Karpas-422 (cell line): ENCODE measurements at regions not wholly inside any gene's neighbourhood (a gene's known extent, or its start where the extent isn't known, plus 50 kb on each side); places are given as distances from the start of the nearest gene placed in this dataset.

Source experiments
- DNase-seq: peaks from one replicate; pipeline ENCODE4 v3.0.0-alpha.2; 2015
- H2AFZ ChIP-seq: fragments of 200-600 bp; sonication (generic); 2 replicates; pipeline ENCODE4 v1.6.1; 2014; ENCODE audit warnings: antibody characterized with exemption, low read length, mixed read lengths
- H3K27ac ChIP-seq: fragments of 200-600 bp; sonication (generic); 2 replicates; pipeline ENCODE4 v1.5.1; 2014; ENCODE audit warnings: mild to moderate bottlenecking, low read length, moderate library complexity
- H3K27me3 ChIP-seq: fragments of 200-600 bp; sonication (generic); 2 replicates; pipeline ENCODE4 v1.6.1; 2014; ENCODE audit warnings: low read length, mixed read lengths
- H3K36me3 ChIP-seq: fragments of 200-600 bp; sonication (generic); 2 replicates; pipeline ENCODE4 v1.6.1; 2014; ENCODE audit warnings: low read length, mixed read lengths; ENCODE audit not compliant: insufficient read depth
- H3K4me1 ChIP-seq: fragments of 200-600 bp; sonication (generic); 2 replicates; pipeline ENCODE4 v1.6.1; 2014; ENCODE audit warnings: mild to moderate bottlenecking, low read length, mixed read lengths
- H3K4me2 ChIP-seq: fragments of 200-600 bp; sonication (generic); 2 replicates; pipeline ENCODE4 v1.6.1; 2014; ENCODE audit warnings: low read length, low read depth, mild to moderate bottlenecking; ENCODE audit not compliant: poor library complexity, severe bottlenecking
- H3K4me3 ChIP-seq: fragments of 200-600 bp; sonication (generic); 2 replicates; pipeline ENCODE4 v1.5.1; 2014; ENCODE audit warnings: mild to moderate bottlenecking, antibody characterized with exemption, low read length, mixed read lengths
- H3K79me2 ChIP-seq: fragments of 200-600 bp; sonication (generic); 2 replicates; pipeline ENCODE4 v1.6.1; 2014; ENCODE audit warnings: mild to moderate bottlenecking, low read length, mixed read lengths
- H3K9ac ChIP-seq: fragments of 200-600 bp; sonication (generic); 2 replicates; pipeline ENCODE4 v1.6.0; 2014; ENCODE audit warnings: low read length
- H3K9me2 ChIP-seq: fragments of 200-600 bp; sonication (generic), shearing (Covaris generic); replicated peaks from 2 replicates; pipeline ENCODE4 v1.6.0; 2014; ENCODE audit warnings: mild to moderate bottlenecking, low read length, moderate library complexity; ENCODE audit not compliant: insufficient read depth
- H3K9me3 ChIP-seq: fragments of 300-700, 200-600 bp; sonication (generic); 2 replicates; pipeline ENCODE4 v1.6.1; 2014; ENCODE audit warnings: low read length, mixed read lengths
- H4K20me1 ChIP-seq: fragments of 200-600 bp; sonication (generic); 2 replicates; pipeline ENCODE4 v1.6.1; 2014; ENCODE audit warnings: mild to moderate bottlenecking, antibody characterized with exemption, low read length, low read depth; ENCODE audit not compliant: insufficient read depth

- no peak for DNase-seq
- no peaks in the 10 kb centered on the region for H3K9me2 ChIP-seq
- H3K9ac ChIP-seq, result no peak overlapping the region
- peaks cover 32% of the 10 kb centered on the region for H3K9me3 ChIP-seq
- H3K4me3 ChIP-seq, result no peak overlapping the region
- no peaks in the 10 kb centered on the region for H3K4me1 ChIP-seq
- H4K20me1 ChIP-seq, result no peaks in the 10 kb centered on the region
- H3K4me2 ChIP-seq, result no peak overlapping the region
- H2AFZ ChIP-seq, result no peak overlapping the region
- H3K27me3 ChIP-seq, result no peaks in the 10 kb centered on the region
- H3K27ac ChIP-seq, result no peak overlapping the region
- no peaks in the 10 kb centered on the region for H3K36me3 ChIP-seq
- H3K79me2 ChIP-seq, result no peaks in the 10 kb centered on the region
These were observed 709.7 kb upstream of the LRRC4C start for GRCh38 chr11:42169191-42169590.

- Histone ChIP-seq H2AFZ (no peak overlapping the region), H3K9me2 (no peaks in the 10 kb centered on the region), H3K27me3 (no peaks in the 10 kb centered on the region), H3K9ac (no peak overlapping the region), H3K27ac (no peak overlapping the region), H3K4me2 (no peak overlapping the region), H3K9me3 (peaks cover 28% of the 10 kb centered on the region), H3K4me1 (no peaks in the 10 kb centered on the region), H4K20me1 (no peaks in the 10 kb centered on the region), H3K79me2 (no peaks in the 10 kb centered on the region), H3K36me3 (no peaks in the 10 kb centered on the region), H3K4me3 (no peak overlapping the region)
- DNase-seq, result no peak
These were observed 711.1 kb upstream of the LRRC4C start for GRCh38 chr11:42170601-42171000.

DNA sequence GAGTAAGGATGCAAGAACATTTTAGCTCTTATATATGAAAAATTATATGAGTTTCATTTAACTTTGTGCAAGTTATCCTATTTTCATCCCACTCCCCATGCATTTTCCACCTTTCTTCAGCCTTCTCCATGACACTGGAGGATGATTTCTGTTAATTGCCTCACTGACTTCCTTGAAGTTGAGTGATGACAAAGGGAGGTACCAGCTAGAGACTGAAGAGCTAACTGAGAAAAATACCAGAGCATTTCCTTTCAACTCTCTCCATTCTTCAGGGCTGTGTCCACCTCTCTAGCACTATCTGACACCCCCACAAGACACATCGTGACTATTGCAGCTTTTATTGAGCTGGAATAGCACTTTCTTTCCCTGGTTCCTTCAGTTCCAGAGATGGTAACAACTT lies 711.6 kb upstream of the LRRC4C start:
- no peak for DNase-seq
- H3K4me2 ChIP-seq, result no peak overlapping the region
- no peaks in the 10 kb centered on the region for H3K9me2 ChIP-seq
- no peaks in the 10 kb centered on the region for H4K20me1 ChIP-seq
- H2AFZ ChIP-seq, result no peak overlapping the region
- H3K9ac ChIP-seq, result no peak overlapping the region
- peaks cover 28% of the 10 kb centered on the region for H3K9me3 ChIP-seq
- no peaks in the 10 kb centered on the region for H3K36me3 ChIP-seq
- H3K27me3 ChIP-seq, result no peaks in the 10 kb centered on the region
- no peak overlapping the region for H3K4me3 ChIP-seq
- H3K4me1 ChIP-seq, result no peaks in the 10 kb centered on the region
- H3K79me2 ChIP-seq, result no peaks in the 10 kb centered on the region
- no peak overlapping the region for H3K27ac ChIP-seq

DNA sequence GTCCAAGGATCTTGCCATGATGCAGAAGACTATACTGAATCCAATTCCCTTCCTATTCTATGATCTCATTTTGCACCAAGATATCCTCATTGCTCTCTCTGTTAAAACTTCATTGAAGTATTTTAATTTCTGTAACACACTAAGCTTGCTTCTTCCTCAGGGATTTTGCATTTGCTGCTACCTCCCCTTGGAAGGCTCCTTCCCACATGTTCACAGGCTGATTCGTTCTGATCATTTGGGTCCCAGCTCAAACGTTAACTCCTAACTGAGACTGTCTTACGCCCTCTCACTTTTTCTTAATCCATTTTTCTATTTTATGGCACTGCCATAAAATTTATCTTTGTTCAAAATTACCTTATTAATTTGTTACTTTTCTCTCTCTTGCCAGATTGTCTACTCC lies 713.0 kb upstream of the LRRC4C start:
- Histone ChIP-seq H3K9me3 (peaks cover 36% of the 10 kb centered on the region), H4K20me1 (no peaks in the 10 kb centered on the region), H3K27me3 (no peaks in the 10 kb centered on the region), H3K27ac (no peak overlapping the region), H3K79me2 (no peaks in the 10 kb centered on the region), H3K9me2 (no peaks in the 10 kb centered on the region), H3K36me3 (no peaks in the 10 kb centered on the region), H3K4me2 (no peak overlapping the region), H3K9ac (no peak overlapping the region), H3K4me3 (no peak overlapping the region), H3K4me1 (no peaks in the 10 kb centered on the region), H2AFZ (no peak overlapping the region)
- no peak for DNase-seq

- Histone ChIP-seq H3K36me3 (no peaks in the 10 kb centered on the region), H3K4me1 (no peaks in the 10 kb centered on the region), H3K79me2 (no peaks in the 10 kb centered on the region), H4K20me1 (no peaks in the 10 kb centered on the region), H2AFZ (no peak overlapping the region), H3K27ac (no peak overlapping the region), H3K27me3 (no peaks in the 10 kb centered on the region), H3K4me2 (no peak overlapping the region), H3K9me2 (no peaks in the 10 kb centered on the region), H3K9ac (no peak overlapping the region), H3K9me3 (peaks cover 32% of the 10 kb centered on the region), H3K4me3 (no peak overlapping the region)
- no peak for DNase-seq
These were observed 715.8 kb upstream of the LRRC4C start for GRCh38 chr11:42175203-42175602.

GRCh38 chr11:42179216-42179615 lies 719.8 kb upstream of the LRRC4C start:
- Histone ChIP-seq H3K79me2 (no peaks in the 10 kb centered on the region), H3K9me2 (no peaks in the 10 kb centered on the region), H3K4me2 (no peak overlapping the region), H2AFZ (no peak overlapping the region), H3K36me3 (no peaks in the 10 kb centered on the region), H3K4me1 (no peaks in the 10 kb centered on the region), H3K27me3 (no peaks in the 10 kb centered on the region), H3K9me3 (peaks cover 27% of the 10 kb centered on the region), H3K27ac (no peak overlapping the region), H3K4me3 (no peak overlapping the region), H4K20me1 (no peaks in the 10 kb centered on the region), H3K9ac (no peak overlapping the region)
- DNase-seq, result no peak

- Histone ChIP-seq H3K27me3 (no peaks in the 10 kb centered on the region), H3K4me2 (no peak overlapping the region), H4K20me1 (no peaks in the 10 kb centered on the region), H3K9ac (no peak overlapping the region), H3K4me3 (no peak overlapping the region), H3K9me2 (no peaks in the 10 kb centered on the region), H2AFZ (no peak overlapping the region), H3K27ac (no peak overlapping the region), H3K36me3 (no peaks in the 10 kb centered on the region), H3K9me3 (peaks cover 13% of the 10 kb centered on the region), H3K4me1 (no peaks in the 10 kb centered on the region), H3K79me2 (no peaks in the 10 kb centered on the region)
- DNase-seq, result no peak
These were observed 736.0 kb upstream of the LRRC4C start for GRCh38 chr11:42195289-42196013.

- no peak for DNase-seq
- Histone ChIP-seq H3K27me3 (no peaks in the 10 kb centered on the region), H3K9me3 (peaks cover 15% of the 10 kb centered on the region), H3K9me2 (no peaks in the 10 kb centered on the region), H3K36me3 (no peaks in the 10 kb centered on the region), H4K20me1 (no peaks in the 10 kb centered on the region), H2AFZ (no peak overlapping the region), H3K79me2 (no peaks in the 10 kb centered on the region), H3K27ac (no peak overlapping the region), H3K4me3 (no peak overlapping the region), H3K9ac (no peak overlapping the region), H3K4me1 (no peaks in the 10 kb centered on the region), H3K4me2 (no peak overlapping the region)
These were observed 740.9 kb upstream of the LRRC4C start for GRCh38 chr11:42200311-42200710.
